ENCODE measurements at regions not wholly inside any gene's neighbourhood (a gene's known extent, or its start where the extent isn't known, plus 50 kb on each side); places are given as distances from the start of the nearest gene placed in this dataset.
"Not testable (repeated sequence)": the region's sequence is repeated elsewhere in the genome, so short reads cannot be mapped to it uniquely, and the experiment has no call there.

GRCh38 chr1:120567620-120568019, 152.8 kb downstream of the NBPF8 start:
- not testable (repeated sequence) for H3K27ac Mint-ChIP-seq; H3K36me3 Mint-ChIP-seq; DNase-seq; H3K4me3 Mint-ChIP-seq; H3K9me3 Mint-ChIP-seq; H3K4me1 Mint-ChIP-seq; H3K27me3 Mint-ChIP-seq (ENCODE audit: low read depth in 3 of 3)

GRCh38 chr1:120575201-120575600, 148.5 kb upstream of the NBPF26 start:
- H3K27ac Mint-ChIP-seq; DNase-seq; H3K9me3 Mint-ChIP-seq; H3K36me3 Mint-ChIP-seq; H3K4me1 Mint-ChIP-seq; H3K27me3 Mint-ChIP-seq (ENCODE audit: low read depth in 3 of 3); H3K4me3 Mint-ChIP-seq: not testable (repeated sequence)

GRCh38 chr1:120582135-120582534, 141.6 kb upstream of the NBPF26 start:
- not testable (repeated sequence) for DNase-seq; H3K4me1 Mint-ChIP-seq; H3K36me3 Mint-ChIP-seq; H3K9me3 Mint-ChIP-seq; H3K27ac Mint-ChIP-seq; H3K4me3 Mint-ChIP-seq; H3K27me3 Mint-ChIP-seq (ENCODE audit: low read depth in 3 of 3)

- not testable (repeated sequence) for H3K27ac Mint-ChIP-seq; H3K27me3 Mint-ChIP-seq (ENCODE audit: low read depth in 3 of 3); H3K4me3 Mint-ChIP-seq; H3K9me3 Mint-ChIP-seq; H3K4me1 Mint-ChIP-seq; H3K36me3 Mint-ChIP-seq; DNase-seq
These were observed 137.7 kb upstream of the NBPF26 start for GRCh38 chr1:120586053-120586452.

- H3K36me3 Mint-ChIP-seq; DNase-seq; H3K27me3 Mint-ChIP-seq (ENCODE audit: low read depth in 3 of 3); H3K27ac Mint-ChIP-seq; H3K9me3 Mint-ChIP-seq; H3K4me1 Mint-ChIP-seq; H3K4me3 Mint-ChIP-seq: not testable (repeated sequence)
These were observed 134.9 kb upstream of the NBPF26 start for GRCh38 chr1:120588811-120589210.

- not testable (repeated sequence) for H3K27me3 Mint-ChIP-seq (ENCODE audit: low read depth in 3 of 3); H3K27ac Mint-ChIP-seq; H3K4me3 Mint-ChIP-seq; H3K4me1 Mint-ChIP-seq; H3K36me3 Mint-ChIP-seq; DNase-seq; H3K9me3 Mint-ChIP-seq
These were observed 132.0 kb upstream of the NBPF26 start for GRCh38 chr1:120591774-120592173.

GRCh38 chr1:120592943-120593342, 130.8 kb upstream of the NBPF26 start:
- H3K36me3 Mint-ChIP-seq; H3K27me3 Mint-ChIP-seq (ENCODE audit: low read depth in 3 of 3); H3K4me3 Mint-ChIP-seq; DNase-seq; H3K9me3 Mint-ChIP-seq; H3K27ac Mint-ChIP-seq; H3K4me1 Mint-ChIP-seq: not testable (repeated sequence)

GRCh38 chr1:120593648-120594047, 130.1 kb upstream of the NBPF26 start:
- H3K36me3 Mint-ChIP-seq, H3K27ac Mint-ChIP-seq: not testable (repeated sequence)

GRCh38 chr1:120598331-120598951, 125.3 kb upstream of the NBPF26 start:
- not testable (repeated sequence) for H3K4me1 Mint-ChIP-seq; DNase-seq; H3K27ac Mint-ChIP-seq; H3K36me3 Mint-ChIP-seq; H3K9me3 Mint-ChIP-seq; H3K27me3 Mint-ChIP-seq (ENCODE audit: low read depth in 3 of 3); H3K4me3 Mint-ChIP-seq

More at GRCh38 chr1:120593648-120594047, 130.1 kb upstream of the NBPF26 start:
- not testable (repeated sequence) for H3K4me3 Mint-ChIP-seq; H3K27me3 Mint-ChIP-seq (ENCODE audit: low read depth in 3 of 3); H3K9me3 Mint-ChIP-seq; DNase-seq; H3K4me1 Mint-ChIP-seq

- not testable (repeated sequence) for H3K4me1 Mint-ChIP-seq; H3K9me3 Mint-ChIP-seq; DNase-seq; H3K27me3 Mint-ChIP-seq (ENCODE audit: low read depth in 3 of 3); H3K27ac Mint-ChIP-seq; H3K4me3 Mint-ChIP-seq; H3K36me3 Mint-ChIP-seq
These were observed 124.2 kb upstream of the NBPF26 start for GRCh38 chr1:120599511-120599910.

GRCh38 chr1:120600442-120601041, 123.2 kb upstream of the NBPF26 start:
- H3K27me3 Mint-ChIP-seq (ENCODE audit: low read depth in 3 of 3); H3K4me3 Mint-ChIP-seq; H3K27ac Mint-ChIP-seq; H3K36me3 Mint-ChIP-seq; H3K9me3 Mint-ChIP-seq; DNase-seq; H3K4me1 Mint-ChIP-seq: not testable (repeated sequence)

- not testable (repeated sequence) for H3K36me3 Mint-ChIP-seq; H3K4me1 Mint-ChIP-seq; DNase-seq; H3K27ac Mint-ChIP-seq; H3K27me3 Mint-ChIP-seq (ENCODE audit: low read depth in 3 of 3); H3K4me3 Mint-ChIP-seq; H3K9me3 Mint-ChIP-seq
These were observed 115.9 kb upstream of the NBPF26 start for GRCh38 chr1:120607882-120608281.

GRCh38 chr1:120608314-120609014, 115.3 kb upstream of the NBPF26 start:
- not testable (repeated sequence) for H3K27ac Mint-ChIP-seq; H3K27me3 Mint-ChIP-seq (ENCODE audit: low read depth in 3 of 3); DNase-seq; H3K4me1 Mint-ChIP-seq; H3K4me3 Mint-ChIP-seq; H3K36me3 Mint-ChIP-seq; H3K9me3 Mint-ChIP-seq

GRCh38 chr1:120609015-120609573, 114.7 kb upstream of the NBPF26 start:
- DNase-seq; H3K4me1 Mint-ChIP-seq; H3K36me3 Mint-ChIP-seq; H3K27ac Mint-ChIP-seq; H3K27me3 Mint-ChIP-seq (ENCODE audit: low read depth in 3 of 3); H3K4me3 Mint-ChIP-seq; H3K9me3 Mint-ChIP-seq: not testable (repeated sequence)

- not testable (repeated sequence) for H3K27me3 Mint-ChIP-seq (ENCODE audit: low read depth in 3 of 3); H3K4me3 Mint-ChIP-seq; H3K9me3 Mint-ChIP-seq
These were observed 113.9 kb upstream of the NBPF26 start for GRCh38 chr1:120609834-120610233.

More at GRCh38 chr1:120609834-120610233, 113.9 kb upstream of the NBPF26 start:
- H3K4me1 Mint-ChIP-seq, DNase-seq, H3K27ac Mint-ChIP-seq, H3K36me3 Mint-ChIP-seq: not testable (repeated sequence)
